CD14-positive monocyte (primary cell): ENCODE measurements at regions not wholly inside any gene's neighbourhood (a gene's known extent, or its start where the extent isn't known, plus 50 kb on each side); places are given as distances from the start of the nearest gene placed in this dataset.

Experiments
- DNase-seq, 3 donors: peaks; one replicate each; pipeline ENCODE4 v3.0.0-alpha.2; 2011 to 2022
- H2AFZ ChIP-seq: 2 replicates; pipeline ENCODE4 v1.6.0; 2012; ENCODE audit warnings: mild to moderate bottlenecking, low read depth, low read length, inconsistent platforms; ENCODE audit not compliant: insufficient read depth, poor library complexity, severe bottlenecking
- H3K27ac ChIP-seq, 2 donors: 1 replicate in 1 of 2; 2 replicates in 1 of 2; pipeline ENCODE4 v1.5.1; 2012 to 2013; ENCODE audit warnings: low read length in 2 of 2, control low read depth in 1 of 2, inconsistent platforms in 1 of 2, low read depth in 1 of 2, mild to moderate bottlenecking in 1 of 2
- H3K27me3 ChIP-seq, 2 donors: one replicate each; pipeline versions ENCODE4 v1.6.0 to v1.6.1; 2011 to 2013; ENCODE audit warnings: low read length in 2 of 2; ENCODE audit not compliant: control insufficient read depth in 2 of 2, insufficient read depth in 2 of 2
- H3K36me3 ChIP-seq, 2 donors: replicated peaks in 1 of 2; 1 replicate in 1 of 2; 2 replicates in 1 of 2; pipeline versions ENCODE4 v1.5.1 to v1.6.1; 2012 to 2013; ENCODE audit warnings: low read length in 2 of 2, control low read depth in 1 of 2, inconsistent platforms in 1 of 2, mild to moderate bottlenecking in 1 of 2; ENCODE audit not compliant: insufficient read depth in 2 of 2, control insufficient read depth in 1 of 2
- H3K4me1 ChIP-seq, 2 donors: 1 replicate in 1 of 2; 2 replicates in 1 of 2; pipeline versions ENCODE4 v1.5.1 to v1.6.1; 2012 to 2013; ENCODE audit warnings: low read length in 2 of 2, control low read depth in 1 of 2, inconsistent platforms in 1 of 2, mild to moderate bottlenecking in 1 of 2, moderate library complexity in 1 of 2; ENCODE audit not compliant: insufficient read depth in 2 of 2, control insufficient read depth in 1 of 2
- H3K4me2 ChIP-seq: replicated peaks from 2 replicates; pipeline ENCODE3; 2012; ENCODE audit warnings: low read length, moderate library complexity, mild to moderate bottlenecking; ENCODE audit not compliant: poor library complexity, severe bottlenecking; ENCODE audit errors: extremely low read depth
- H3K4me3 ChIP-seq, 3 experiments: fragments of 200-600 bp in 1 of 3; sonication (generic) in 1 of 3; replicated peaks in 1 of 3; 1 replicate in 2 of 3; 2 replicates in 1 of 3; pipeline ENCODE4 v1.5.1; 2011 to 2013; ENCODE audit warnings: low read length in 3 of 3, mild to moderate bottlenecking in 3 of 3, control low read depth in 2 of 3, low read depth in 2 of 3, inconsistent platforms in 1 of 3, moderate library complexity in 1 of 3
- H3K79me2 ChIP-seq: 2 replicates; pipeline ENCODE4 v1.6.0; 2012; ENCODE audit warnings: mild to moderate bottlenecking, control low read depth, inconsistent platforms, low read length, moderate library complexity; ENCODE audit not compliant: insufficient read depth
- H3K9ac ChIP-seq: 2 replicates; pipeline ENCODE4 v1.6.0; 2017; ENCODE audit warnings: low read length, mild to moderate bottlenecking; ENCODE audit not compliant: insufficient read depth, poor library complexity, severe bottlenecking
- H3K9me3 ChIP-seq, 2 donors: replicated peaks in 1 of 2; 1 replicate in 1 of 2; 2 replicates in 1 of 2; pipeline versions ENCODE4 v1.5.1 to v1.6.1; 2012 to 2013; ENCODE audit warnings: low read length in 2 of 2, control low read depth in 1 of 2; ENCODE audit not compliant: control insufficient read depth in 1 of 2, insufficient read depth in 1 of 2
- H4K20me1 ChIP-seq: 2 replicates; pipeline ENCODE4 v1.6.0; 2012; ENCODE audit warnings: mild to moderate bottlenecking, low read length, control low read depth, moderate library complexity; ENCODE audit not compliant: insufficient read depth
- H3K27ac Mint-ChIP-seq, 7 donors: one replicate each; pipeline ENCODE4 v1.8.0; 2020; ENCODE audit warnings: mild to moderate bottlenecking in 7 of 7, mixed read lengths in 7 of 7, moderate library complexity in 6 of 7, inconsistent platforms in 2 of 7
- H3K27me3 Mint-ChIP-seq, 3 donors: one replicate each; pipeline ENCODE4 v1.8.0; 2021 to 2022; ENCODE audit warnings: low read depth in 3 of 3, mild to moderate bottlenecking in 3 of 3, mixed read lengths in 3 of 3, moderate library complexity in 3 of 3, inconsistent platforms in 1 of 3
- H3K36me3 Mint-ChIP-seq, 2 donors: one replicate each; pipeline ENCODE4 v1.8.0; 2020; ENCODE audit warnings: mixed read lengths in 2 of 2, inconsistent platforms in 1 of 2, mild to moderate bottlenecking in 1 of 2
- H3K4me1 Mint-ChIP-seq: one replicate; pipeline ENCODE4 v1.8.0; 2020; ENCODE audit warnings: mild to moderate bottlenecking, mixed read lengths
- H3K4me3 Mint-ChIP-seq, 2 donors: one replicate each; pipeline ENCODE4 v1.8.0; 2020; ENCODE audit warnings: mild to moderate bottlenecking in 2 of 2, mixed read lengths in 2 of 2, moderate library complexity in 1 of 2
- H3K9me3 Mint-ChIP-seq, 7 donors: one replicate each; pipeline ENCODE4 v1.8.0; 2020 to 2022; ENCODE audit warnings: mixed read lengths in 7 of 7, mild to moderate bottlenecking in 6 of 7, moderate library complexity in 6 of 7, inconsistent platforms in 2 of 7
- CTCF ChIP-seq: fragments of 200-600 bp; IDR thresholded peaks from one replicate; pipeline ENCODE4 v1.8.0; 2022; ENCODE audit warnings: antibody characterized with exemption, mild to moderate bottlenecking
- WGBS: methylation state at CpG from one replicate; pipeline ENCODE4 v1.1.5; 2013; ENCODE audit warnings: missing lambda C conversion rate; ENCODE audit not compliant: insufficient coverage; 5-methylcytosine and 5-hydroxymethylcytosine counted together
- intact Hi-C, 2 donors: fragments of 100-400 bp; cut with micrococcal nuclease; formaldehyde crosslinking; loops; one replicate each; pipeline versions ENCODE4 v1.15.0 to v1.15.1; 2023

GRCh38 chr7:17229228-17229627 lies 69.2 kb upstream of the AHR start:
- Histone ChIP-seq H3K9me3 (no peaks in the 10 kb centered on the region), H3K4me2 (no peak overlapping the region), H3K4me1 (peaks cover 19 to 31% of the 10 kb centered on the region in 2 donors), H3K9ac (no peak overlapping the region), H3K36me3 (no peaks in the 10 kb centered on the region), H3K27me3 (no peaks in the 10 kb centered on the region), H3K27ac (no peak overlapping the region), H3K4me3 (no peak overlapping the region), H4K20me1 (no peaks in the 10 kb centered on the region), H3K79me2 (no peaks in the 10 kb centered on the region), H2AFZ (no peak overlapping the region)
- Mint-ChIP-seq H3K4me1 (peaks cover 20% of the 10 kb centered on the region), H3K27ac (no peak overlapping the region), H3K4me3 (no peak overlapping the region), H3K9me3 (peaks cover 0 to 2% (median 0%) of the 10 kb centered on the region in 7 donors), H3K36me3 (peaks cover 2 to 8% of the 10 kb centered on the region in 2 donors), H3K27me3 (peaks cover 0 to 3% (median 0%) of the 10 kb centered on the region in 3 donors)
- DNase-seq: no peak
- no CpG with 5 or more reads among the region's 2 CpGs for WGBS
- intact Hi-C loops: no loop called here
- no peak for TF ChIP-seq CTCF

- no peak for TF ChIP-seq CTCF
- H3K4me2 ChIP-seq: no peak overlapping the region
- peaks cover 23 to 36% of the 10 kb centered on the region in 2 donors for H3K4me1 ChIP-seq
- intact Hi-C loops: loop anchor here (5.0 to 10.0 kb wide), 4 partner anchors 67 to 165 kb away; partner anchors contain the start of gene AHR (in 1 of the 2)
- no peak overlapping the region for H3K9ac ChIP-seq
- DNase-seq: no peak
- Mint-ChIP-seq H3K9me3 (peaks cover 0 to 2% (median 0%) of the 10 kb centered on the region in 7 donors), H3K27me3 (peaks cover 0 to 3% (median 0%) of the 10 kb centered on the region in 3 donors), H3K4me3 (no peak overlapping the region), H3K36me3 (peaks cover 2 to 8% of the 10 kb centered on the region in 2 donors), H3K4me1 (peaks cover 27% of the 10 kb centered on the region), H3K27ac (peak overlapping the region in 2 of 7 donors; percentile 13 to 64)
- no peak overlapping the region for H3K27ac ChIP-seq
- no peak overlapping the region for H2AFZ ChIP-seq
- H3K79me2 ChIP-seq: no peaks in the 10 kb centered on the region
- H4K20me1 ChIP-seq: no peaks in the 10 kb centered on the region
- no peaks in the 10 kb centered on the region for H3K36me3 ChIP-seq
- 100% methylated on average over 1 of the region's 2 CpGs for WGBS
- H3K4me3 ChIP-seq: no peak overlapping the region
- no peaks in the 10 kb centered on the region for H3K27me3 ChIP-seq
- no peaks in the 10 kb centered on the region for H3K9me3 ChIP-seq
These were observed 68.2 kb upstream of the AHR start for GRCh38 chr7:17230099-17230807.
